ENCODE measurements at regions not wholly inside any gene's neighbourhood (a gene's known extent, or its start where the extent isn't known, plus 50 kb on each side); places are given as distances from the start of the nearest gene placed in this dataset.

- no peak for ATAC-seq
- TF ChIP-seq, protein P1, sequence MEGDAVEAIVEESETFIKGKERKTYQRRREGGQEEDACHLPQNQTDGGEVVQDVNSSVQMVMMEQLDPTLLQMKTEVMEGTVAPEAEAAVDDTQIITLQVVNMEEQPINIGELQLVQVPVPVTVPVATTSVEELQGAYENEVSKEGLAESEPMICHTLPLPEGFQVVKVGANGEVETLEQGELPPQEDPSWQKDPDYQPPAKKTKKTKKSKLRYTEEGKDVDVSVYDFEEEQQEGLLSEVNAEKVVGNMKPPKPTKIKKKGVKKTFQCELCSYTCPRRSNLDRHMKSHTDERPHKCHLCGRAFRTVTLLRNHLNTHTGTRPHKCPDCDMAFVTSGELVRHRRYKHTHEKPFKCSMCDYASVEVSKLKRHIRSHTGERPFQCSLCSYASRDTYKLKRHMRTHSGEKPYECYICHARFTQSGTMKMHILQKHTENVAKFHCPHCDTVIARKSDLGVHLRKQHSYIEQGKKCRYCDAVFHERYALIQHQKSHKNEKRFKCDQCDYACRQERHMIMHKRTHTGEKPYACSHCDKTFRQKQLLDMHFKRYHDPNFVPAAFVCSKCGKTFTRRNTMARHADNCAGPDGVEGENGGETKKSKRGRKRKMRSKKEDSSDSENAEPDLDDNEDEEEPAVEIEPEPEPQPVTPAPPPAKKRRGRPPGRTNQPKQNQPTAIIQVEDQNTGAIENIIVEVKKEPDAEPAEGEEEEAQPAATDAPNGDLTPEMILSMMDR (IDR thresholded peaks at IDR 0.05): no peak
- Histone ChIP-seq H3K36me3 (ENCODE audit: insufficient read depth in 1 of 2, low read depth in 1 of 2) (no peaks in the 10 kb centered on the region), H3K4me1 (no peaks in the 10 kb centered on the region), H3K27me3 (ENCODE audit: insufficient read depth in 3 of 3, low read length in 2 of 3) (peaks cover 0 to 2% (median 0%) of the 10 kb centered on the region in 3 donors), H3K27ac (no peak overlapping the region), H3K4me3 (no peak overlapping the region), H3K9me3 (no peaks in the 10 kb centered on the region)
- intact Hi-C loops (cut with DNase I): no loop called here
- DNase-seq: no peak
- 73 to 80% (median 78%) methylated on average over 4 of the region's 4 CpGs for WGBS, 3 donors
Observed at GRCh38 chr6:40705354-40705753, 118.2 kb upstream of the LRFN2 start.

- WGBS, 3 donors: 61 to 64% (median 62%) methylated on average over 3 of the region's 3 CpGs
- DNase-seq: no peak
- H3K4me1 ChIP-seq: no peaks in the 10 kb centered on the region
- no peaks in the 10 kb centered on the region for H3K36me3 ChIP-seq (ENCODE audit: insufficient read depth in 1 of 2, low read depth in 1 of 2)
- peaks cover 0 to 3% (median 0%) of the 10 kb centered on the region in 3 donors for H3K27me3 ChIP-seq (ENCODE audit: insufficient read depth in 3 of 3, low read length in 2 of 3)
- H3K9me3 ChIP-seq: no peaks in the 10 kb centered on the region
- H3K27ac ChIP-seq: no peak overlapping the region
- TF ChIP-seq, protein P1 (IDR thresholded peaks at IDR 0.05): no peak
- no peak overlapping the region for H3K4me3 ChIP-seq
- ATAC-seq: no peak
- intact Hi-C loops (cut with DNase I): no loop called here
Observed at GRCh38 chr6:40701352-40702007, 114.3 kb upstream of the LRFN2 start.

DNA sequence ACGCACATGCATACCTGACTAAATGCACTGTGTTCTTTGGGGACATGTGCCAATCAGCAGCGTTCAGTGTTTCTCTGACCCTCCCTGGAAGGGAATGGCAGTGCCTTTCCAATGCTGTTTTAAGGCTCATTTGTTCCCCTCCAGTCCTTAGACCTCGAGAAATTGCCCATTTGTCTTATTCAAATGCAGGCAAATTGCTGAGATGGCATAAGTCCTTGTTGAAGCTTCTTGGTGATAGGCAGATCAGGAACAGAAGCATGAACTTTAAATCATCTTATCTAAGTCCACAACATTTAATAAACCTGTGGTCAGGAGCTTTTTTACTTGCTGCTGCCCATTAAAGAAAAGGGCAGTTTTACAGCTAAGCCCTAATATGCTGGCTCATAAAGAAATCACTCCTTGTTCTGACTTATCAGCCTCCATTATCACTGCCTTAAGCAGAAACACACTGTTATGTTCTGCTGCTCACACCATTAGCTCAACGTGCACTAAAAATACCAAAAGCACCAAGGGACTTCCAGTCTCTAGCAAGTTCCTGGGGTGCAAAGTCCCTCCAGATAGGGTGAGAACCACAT lies 112.9 kb upstream of the LRFN2 start:
- no peak overlapping the region for H3K27ac ChIP-seq
- 45 to 48% (median 47%) methylated on average over 4 of the region's 4 CpGs for WGBS, 3 donors
- intact Hi-C loops (cut with DNase I): no loop called here
- H3K27me3 ChIP-seq (ENCODE audit: insufficient read depth in 3 of 3, low read length in 2 of 3): peaks cover 0 to 3% (median 0%) of the 10 kb centered on the region in 3 donors
- ATAC-seq: no peak
- TF ChIP-seq, protein P1 (IDR thresholded peaks at IDR 0.05): no peak
- no peaks in the 10 kb centered on the region for H3K9me3 ChIP-seq
- DNase-seq: no peak
- H3K4me3 ChIP-seq: no peak overlapping the region
- H3K36me3 ChIP-seq (ENCODE audit: insufficient read depth in 1 of 2, low read depth in 1 of 2): no peaks in the 10 kb centered on the region
- H3K4me1 ChIP-seq: no peaks in the 10 kb centered on the region

DNA sequence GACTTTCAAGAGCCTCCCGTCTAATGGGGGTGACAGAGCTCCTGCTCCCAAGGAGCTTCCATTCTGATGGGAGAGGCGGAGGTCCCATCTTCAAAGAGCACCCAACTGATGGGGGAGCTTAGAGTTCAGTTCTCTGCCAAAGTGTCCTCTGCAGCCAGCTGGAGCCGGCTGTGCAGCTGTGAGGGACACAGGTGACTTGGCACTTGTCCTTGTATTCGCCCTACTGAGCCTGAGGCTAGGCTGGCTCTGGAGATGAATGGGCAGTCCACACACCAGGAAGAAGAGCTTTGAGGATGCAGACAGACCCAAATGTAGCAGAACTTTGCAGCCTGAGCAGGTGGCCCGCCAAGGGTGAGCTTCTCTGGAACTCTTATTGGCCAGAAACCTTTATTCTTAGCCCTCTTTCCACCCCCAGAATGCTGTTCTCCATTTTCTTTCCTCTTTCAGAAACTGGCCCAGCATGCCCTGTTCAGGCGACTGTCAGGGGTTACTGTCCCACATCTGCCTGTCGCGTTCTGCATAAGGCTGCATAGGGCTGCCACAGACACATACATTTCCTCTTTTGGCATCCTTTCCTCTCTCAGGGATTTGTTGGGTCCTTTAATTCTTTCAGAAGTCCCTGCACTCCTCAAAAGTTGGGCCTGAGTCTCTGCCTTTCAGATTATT lies 108.7 kb upstream of the LRFN2 start:
- TF ChIP-seq, protein P1 (IDR thresholded peaks at IDR 0.05): no peak
- no peaks in the 10 kb centered on the region for H3K4me1 ChIP-seq
- 56 to 59% (median 58%) methylated on average over 8 of the region's 8 CpGs for WGBS, 3 donors
- no peaks in the 10 kb centered on the region for H3K9me3 ChIP-seq
- no peaks in the 10 kb centered on the region for H3K36me3 ChIP-seq (ENCODE audit: insufficient read depth in 1 of 2, low read depth in 1 of 2)
- no peak overlapping the region for H3K4me3 ChIP-seq
- intact Hi-C loops (cut with DNase I): no loop called here
- no peak overlapping the region for H3K27ac ChIP-seq
- DNase-seq: no peak
- peaks cover 0 to 3% (median 0%) of the 10 kb centered on the region in 3 donors for H3K27me3 ChIP-seq (ENCODE audit: insufficient read depth in 3 of 3, low read length in 2 of 3)
- peak in 1 of 4 donors; percentile 67 for ATAC-seq
